ENCODE measurements at regions not wholly inside any gene's neighbourhood (a gene's known extent, or its start where the extent isn't known, plus 50 kb on each side); places are given as distances from the start of the nearest gene placed in this dataset.

GRCh38 chr3:55341502-55342031 lies 145.5 kb downstream of the WNT5A start:
- DNase-seq = no peak

GRCh38 chr3:55339819-55340218 lies 147.3 kb downstream of the WNT5A start:
- no peak for DNase-seq

- DNase-seq = no peak
These were observed 147.7 kb downstream of the WNT5A start for GRCh38 chr3:55339390-55339789.

DNA sequence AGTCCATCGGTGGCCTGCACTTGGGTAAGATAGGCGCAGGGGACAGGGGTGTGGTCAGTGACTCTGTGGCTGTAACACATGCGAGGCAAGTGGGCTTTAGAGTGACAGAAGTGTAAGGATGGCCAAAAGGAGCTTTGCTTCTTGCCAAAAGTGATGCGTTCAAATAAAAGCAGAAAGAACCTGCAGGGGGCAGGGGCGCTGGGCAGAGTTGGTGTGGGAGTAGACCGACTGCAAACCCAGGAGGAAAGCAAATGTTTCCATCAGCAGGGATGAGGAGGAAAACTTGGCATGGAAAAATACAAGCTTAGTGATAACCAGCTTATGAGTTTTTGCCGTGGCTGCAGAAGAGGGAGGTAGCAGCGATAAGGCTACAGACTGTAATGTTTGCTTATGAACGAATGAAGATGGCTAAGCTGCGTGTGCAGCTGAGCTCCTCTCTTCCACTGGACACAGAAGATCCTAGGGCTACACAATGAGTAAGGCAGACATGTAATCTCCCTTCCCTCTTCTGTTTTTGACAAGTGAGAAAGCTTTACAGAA lies 149.4 kb downstream of the WNT5A start:
- no peak for DNase-seq

GRCh38 chr3:55333923-55334322 lies 153.2 kb downstream of the WNT5A start:
- DNase-seq = no peak

DNA sequence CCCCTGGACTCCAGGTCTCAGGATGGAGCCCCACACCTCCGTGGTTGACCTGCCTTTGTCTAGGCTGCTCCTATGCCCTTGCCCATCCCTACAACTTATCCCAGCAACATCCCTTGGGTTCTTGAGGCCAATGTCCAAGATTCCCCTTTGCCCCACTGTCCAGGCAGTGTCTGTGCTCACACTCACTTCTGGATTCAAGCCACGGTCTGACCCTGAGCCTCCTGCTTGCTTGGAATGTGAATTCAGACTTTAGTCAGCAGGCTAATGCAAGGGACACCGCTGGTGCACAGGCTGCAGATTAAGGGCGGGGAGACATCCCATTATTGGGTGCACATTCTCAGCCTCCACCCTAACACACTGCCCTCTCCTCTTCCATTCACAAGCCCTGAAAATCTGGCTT lies 154.1 kb downstream of the WNT5A start:
- DNase-seq = no peak

GRCh38 chr3:55332176-55332575 lies 154.9 kb downstream of the WNT5A start:
- no peak for DNase-seq

DNA sequence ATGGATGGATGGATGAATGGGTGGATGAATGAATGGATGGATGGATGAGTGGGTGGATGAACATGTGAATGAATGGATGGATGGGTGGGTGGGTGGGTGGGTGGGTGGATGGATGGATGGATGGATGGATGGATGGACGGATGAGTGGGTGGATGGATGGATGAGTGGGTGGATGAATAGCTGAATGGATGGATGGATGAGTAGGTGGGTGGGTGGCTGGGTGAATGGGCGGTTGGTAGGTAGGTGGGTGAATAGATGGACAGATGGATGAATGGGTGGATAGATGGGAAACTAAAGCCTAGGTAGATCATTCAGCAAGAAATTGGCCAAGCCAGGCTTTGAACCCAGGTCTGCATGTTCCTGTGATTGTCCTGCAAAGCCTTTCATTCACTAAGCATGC lies 155.6 kb downstream of the WNT5A start:
- no peak for DNase-seq

- no peak for DNase-seq
These were observed 156.3 kb downstream of the WNT5A start for GRCh38 chr3:55330756-55331155.

DNA sequence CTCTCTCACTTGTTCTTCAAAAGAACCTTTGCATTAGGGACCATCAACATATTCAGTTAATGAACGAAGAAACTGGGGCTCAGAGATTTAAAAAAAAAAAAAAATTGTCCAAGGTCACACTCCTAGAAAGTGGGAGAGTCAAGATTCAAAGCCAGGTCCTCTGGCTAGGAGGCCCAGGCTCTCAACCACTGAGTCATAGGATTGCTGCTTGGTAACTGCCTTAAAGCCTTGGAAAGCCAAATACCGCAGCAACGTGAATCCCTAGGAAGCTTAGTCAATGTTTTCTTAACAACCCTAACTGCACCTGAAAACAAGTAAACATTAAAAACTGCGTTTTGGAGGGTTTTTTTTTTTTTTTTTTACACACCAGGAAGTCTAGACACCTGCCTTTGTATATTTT lies 156.8 kb downstream of the WNT5A start:
- DNase-seq = no peak

DNA sequence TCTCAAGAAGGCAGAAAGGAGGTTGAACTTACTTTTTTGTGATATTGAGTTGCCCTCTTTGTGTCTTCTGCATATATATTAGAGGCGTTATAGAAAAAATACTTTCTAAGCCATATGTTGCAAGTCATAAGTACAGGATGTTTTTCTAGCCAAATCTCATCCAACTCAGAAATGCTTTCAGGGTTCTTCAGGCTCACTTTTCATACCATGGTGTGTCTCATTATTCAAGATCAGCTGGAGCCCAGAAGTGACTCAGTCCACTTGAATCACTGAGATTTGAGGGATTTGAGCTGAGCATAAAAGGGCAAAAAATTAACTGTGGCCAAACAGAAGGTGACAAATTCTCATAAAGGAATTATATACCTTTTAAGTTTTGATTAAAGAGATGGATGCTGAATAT lies 157.3 kb downstream of the WNT5A start:
- no peak for DNase-seq

DNA sequence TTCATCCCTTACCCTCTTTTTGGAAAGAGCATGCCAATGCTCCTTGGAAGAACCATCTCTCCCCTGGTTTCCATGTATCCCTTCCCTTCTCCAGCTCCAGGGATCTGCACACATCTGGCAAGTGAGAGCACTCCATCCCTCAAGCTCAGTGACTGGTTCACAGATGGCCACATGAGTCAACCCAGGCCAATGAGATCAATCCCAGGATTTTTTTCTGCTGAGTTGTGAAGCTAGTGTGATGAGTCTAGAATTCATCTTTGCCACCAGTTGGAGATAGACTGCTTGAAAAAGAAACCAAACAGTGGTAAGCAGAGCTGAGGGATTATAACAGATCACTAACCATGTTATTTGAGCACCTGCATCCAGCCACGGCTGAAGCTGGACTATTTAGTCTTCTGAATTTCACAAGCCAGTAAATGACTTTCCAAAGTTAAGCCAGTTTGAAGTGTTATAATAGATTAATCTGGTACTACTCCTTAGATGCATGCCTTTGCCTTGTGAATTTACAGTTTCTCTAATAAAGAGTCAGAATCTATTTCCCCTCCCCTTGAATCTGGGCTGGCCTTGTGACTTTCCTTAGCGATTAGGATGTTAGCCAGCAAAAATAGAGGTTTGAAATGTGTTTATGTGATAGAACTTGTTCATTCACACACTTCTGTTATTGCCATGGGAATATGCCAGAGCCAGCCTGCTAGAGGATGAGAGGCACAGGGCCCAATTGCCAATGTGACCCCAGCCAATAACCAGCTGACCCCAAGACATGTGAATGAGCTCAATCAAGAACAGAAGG lies 159.8 kb downstream of the WNT5A start:
- no peak for DNase-seq

DNA sequence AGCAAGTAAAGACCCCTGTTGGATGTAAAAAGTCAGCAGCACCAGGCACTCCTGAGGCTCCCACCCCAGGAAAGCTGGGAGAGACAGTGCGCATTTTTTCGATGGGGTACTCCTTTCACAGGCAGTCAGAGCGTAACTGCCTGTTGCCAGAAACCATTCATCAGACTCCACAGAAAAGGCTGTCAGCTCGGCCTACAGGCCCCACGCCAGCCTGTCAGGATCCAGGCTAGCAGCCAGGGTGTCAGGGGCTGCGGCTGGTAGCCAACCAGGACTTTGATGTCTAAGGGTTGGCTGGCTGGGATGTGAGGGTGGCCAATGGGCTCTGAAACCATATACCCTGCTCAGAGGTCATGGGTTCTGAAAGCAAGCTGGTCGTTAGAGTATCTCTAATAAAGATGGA lies 164.5 kb downstream of the WNT5A start:
- no peak for DNase-seq

GRCh38 chr3:55320928-55321327 lies 166.2 kb downstream of the WNT5A start:
- no peak for DNase-seq

GRCh38 chr3:55315396-55315795 lies 171.7 kb downstream of the WNT5A start:
- DNase-seq = no peak

DNA sequence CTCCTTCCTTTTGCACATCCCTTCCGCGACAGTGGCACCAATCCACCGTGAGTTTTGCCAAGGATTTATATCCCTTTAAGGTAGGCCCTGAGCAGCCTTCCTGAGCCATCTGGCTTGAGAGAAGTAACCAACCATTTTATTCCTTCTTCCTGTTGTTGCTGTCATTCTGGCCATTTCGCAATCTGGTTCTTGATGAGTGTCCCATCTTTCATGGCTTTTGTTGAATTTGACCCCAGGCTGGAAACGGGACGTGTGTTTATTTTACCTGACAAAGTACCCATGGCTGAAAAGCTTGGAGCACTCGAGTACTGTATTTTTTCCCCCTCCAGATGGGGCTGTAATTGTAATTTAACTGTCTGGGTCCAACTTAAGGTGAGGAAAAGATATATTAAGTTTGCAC lies 173.4 kb downstream of the WNT5A start:
- no peak for DNase-seq

DNA sequence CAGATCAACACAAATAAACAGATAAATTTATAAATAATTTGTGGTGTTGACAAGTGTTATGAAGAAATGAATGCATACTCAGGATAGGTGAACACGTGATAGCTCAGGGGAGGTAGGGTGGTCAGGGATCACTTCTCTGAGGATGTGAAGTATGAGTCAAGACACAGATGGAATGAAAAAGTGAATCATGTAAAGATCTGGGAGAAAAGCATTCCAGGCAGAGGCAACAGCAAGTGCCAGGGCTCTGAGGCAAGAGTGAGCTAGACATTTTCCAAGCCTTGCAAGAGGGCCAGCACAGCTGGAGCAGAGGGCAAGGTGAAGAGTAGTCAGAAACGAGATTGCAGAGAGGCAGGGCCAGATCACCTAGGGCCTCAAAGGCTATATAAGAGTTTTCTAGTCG lies 177.8 kb downstream of the WNT5A start:
- DNase-seq = no peak

DNA sequence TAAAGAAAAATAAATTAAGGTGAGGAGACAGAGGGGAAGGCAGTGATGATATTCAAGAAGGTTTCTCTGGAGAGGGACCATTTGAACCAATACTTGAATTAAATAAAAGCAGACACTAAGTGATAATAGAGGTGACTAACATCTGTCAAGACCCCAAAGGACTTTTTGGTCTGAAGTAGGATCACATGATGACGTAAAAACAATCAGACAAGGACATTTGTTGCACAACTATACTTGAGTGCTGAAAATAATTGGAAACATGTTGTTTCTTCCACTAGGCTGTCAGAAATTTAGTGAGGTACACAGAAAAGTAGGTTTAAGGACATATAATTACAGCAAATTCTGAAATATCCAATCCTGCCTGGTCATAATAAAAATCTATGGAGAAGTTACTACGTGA lies 179.5 kb downstream of the WNT5A start:
- no peak for DNase-seq

DNA sequence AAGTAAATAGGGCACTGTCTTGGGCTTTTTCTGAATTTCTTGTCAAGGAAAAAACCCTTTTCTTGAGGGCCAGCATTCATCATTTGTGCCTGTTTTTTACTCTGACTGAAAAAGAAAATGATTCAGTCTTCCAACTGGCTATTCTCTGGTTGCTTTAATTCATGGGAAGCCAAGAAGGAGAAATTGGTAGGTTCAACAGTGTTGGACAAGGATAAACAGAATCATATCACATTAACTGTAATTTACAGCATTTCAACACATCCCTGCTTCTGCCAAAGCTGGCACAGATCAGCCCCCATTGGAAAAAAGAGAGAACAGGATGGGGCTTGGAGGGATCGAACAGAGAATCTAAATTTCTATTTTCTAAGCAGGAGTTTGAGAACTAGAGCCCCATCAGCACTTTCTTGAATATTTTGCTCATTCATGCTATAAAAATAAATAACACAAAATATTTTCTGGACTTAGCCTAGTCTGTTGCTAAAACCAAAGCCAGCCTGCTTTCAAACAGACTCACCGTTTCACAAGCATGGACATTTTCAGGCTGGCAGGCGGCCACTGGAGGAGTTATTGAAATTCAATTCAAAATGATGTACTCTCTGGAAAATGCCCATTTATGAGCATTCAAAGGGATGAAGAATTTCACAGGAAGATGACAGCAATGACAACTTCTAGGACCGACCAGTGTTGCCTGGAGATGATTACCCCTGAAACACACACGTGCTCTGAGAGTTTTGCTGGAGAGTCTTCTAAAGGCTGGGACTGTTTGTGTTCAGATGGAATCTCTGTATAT lies 181.2 kb downstream of the WNT5A start:
- no peak for DNase-seq

DNA sequence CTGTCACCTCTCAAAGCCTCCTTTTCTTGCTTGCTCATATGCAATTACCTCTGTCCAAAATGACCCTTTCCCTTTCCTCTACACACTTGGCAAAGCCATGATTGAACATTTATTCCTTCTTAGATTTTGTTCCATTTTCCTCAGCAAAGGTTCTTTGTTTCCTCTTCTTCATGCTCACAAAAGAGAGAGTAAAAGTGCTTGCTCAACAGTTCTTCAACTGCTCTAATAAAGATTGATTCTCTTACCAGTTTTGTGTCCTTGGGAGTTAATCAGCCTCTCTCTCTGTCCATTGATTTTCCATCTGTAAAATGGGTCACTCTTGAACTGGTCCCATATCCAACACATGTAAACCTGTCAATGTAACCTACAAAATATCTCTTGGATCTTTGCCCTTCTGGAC lies 186.4 kb downstream of the WNT5A start:
- DNase-seq = no peak

- DNase-seq = no peak
These were observed 189.4 kb downstream of the WNT5A start for GRCh38 chr3:55297706-55298105.

GRCh38 chr3:55297245-55297644 lies 189.9 kb downstream of the WNT5A start:
- DNase-seq = no peak

GRCh38 chr3:55296791-55297190 lies 190.3 kb downstream of the WNT5A start:
- DNase-seq = no peak

DNA sequence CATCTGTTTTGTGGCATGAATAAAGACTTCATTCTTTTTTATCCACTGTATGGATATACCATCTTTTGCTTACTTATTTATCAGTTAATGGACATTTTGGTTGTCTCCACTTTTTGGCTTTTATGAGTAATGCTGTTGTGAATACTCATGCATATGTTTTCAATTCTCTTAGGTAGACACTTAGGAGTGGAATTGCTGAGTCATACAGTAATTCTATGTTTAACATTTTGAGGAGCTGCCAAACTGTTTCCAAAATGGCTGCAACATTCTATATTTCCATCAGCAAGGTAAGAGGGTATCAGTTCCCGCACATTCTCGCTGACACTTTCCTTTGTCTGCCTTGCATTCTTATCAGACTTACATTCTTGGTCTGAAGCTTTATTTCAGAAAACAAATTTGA lies 191.1 kb downstream of the WNT5A start:
- no peak for DNase-seq
